ENCODE measurements at regions not wholly inside any gene's neighbourhood (a gene's known extent, or its start where the extent isn't known, plus 50 kb on each side); places are given as distances from the start of the nearest gene placed in this dataset.

DNA sequence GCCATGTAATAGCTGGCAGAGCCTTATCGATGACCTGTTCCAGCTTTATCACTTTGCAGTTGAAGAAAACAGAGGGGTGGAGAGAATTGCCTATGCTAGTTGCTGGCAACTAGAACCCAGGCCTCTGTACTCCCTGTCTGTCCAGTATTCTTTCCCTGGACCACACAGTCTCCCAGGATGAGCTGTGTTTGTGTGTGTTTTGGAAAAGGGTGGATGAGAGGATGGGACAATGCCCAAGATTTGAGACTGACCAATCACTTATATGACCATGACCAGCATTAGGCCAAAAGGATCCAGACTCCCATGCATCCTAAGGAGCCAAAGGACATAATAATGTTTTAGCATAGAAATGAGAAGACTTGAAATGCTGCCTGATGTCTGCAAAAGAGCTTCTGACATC is 102.6 kb downstream of the CD200R1L start:
- no peak overlapping the region for H3K27ac Mint-ChIP-seq
- peaks cover 12% of the 10 kb centered on the region for H3K4me1 ChIP-seq (ENCODE audit: control insufficient read depth, insufficient read depth, low read length)
- 91% methylated on average over 1 of the region's 1 CpG for WGBS (ENCODE audit: insufficient coverage)
- no peaks in the 10 kb centered on the region for H3K36me3 Mint-ChIP-seq
- no peak overlapping the region for H3K4me3 ChIP-seq (ENCODE audit: low read length)
- H3K9me3 ChIP-seq (ENCODE audit: control insufficient read depth, insufficient read depth, low read length), result no peaks in the 10 kb centered on the region
- ATAC-seq (no peak), DNase-seq (no peak)
- H3K27me3 Mint-ChIP-seq (ENCODE audit: low read depth in 2 of 2), result no peaks in the 10 kb centered on the region
- H3K4me1 Mint-ChIP-seq, result peaks cover 7% of the 10 kb centered on the region in 2 donors
- TF ChIP-seq, protein P1, sequence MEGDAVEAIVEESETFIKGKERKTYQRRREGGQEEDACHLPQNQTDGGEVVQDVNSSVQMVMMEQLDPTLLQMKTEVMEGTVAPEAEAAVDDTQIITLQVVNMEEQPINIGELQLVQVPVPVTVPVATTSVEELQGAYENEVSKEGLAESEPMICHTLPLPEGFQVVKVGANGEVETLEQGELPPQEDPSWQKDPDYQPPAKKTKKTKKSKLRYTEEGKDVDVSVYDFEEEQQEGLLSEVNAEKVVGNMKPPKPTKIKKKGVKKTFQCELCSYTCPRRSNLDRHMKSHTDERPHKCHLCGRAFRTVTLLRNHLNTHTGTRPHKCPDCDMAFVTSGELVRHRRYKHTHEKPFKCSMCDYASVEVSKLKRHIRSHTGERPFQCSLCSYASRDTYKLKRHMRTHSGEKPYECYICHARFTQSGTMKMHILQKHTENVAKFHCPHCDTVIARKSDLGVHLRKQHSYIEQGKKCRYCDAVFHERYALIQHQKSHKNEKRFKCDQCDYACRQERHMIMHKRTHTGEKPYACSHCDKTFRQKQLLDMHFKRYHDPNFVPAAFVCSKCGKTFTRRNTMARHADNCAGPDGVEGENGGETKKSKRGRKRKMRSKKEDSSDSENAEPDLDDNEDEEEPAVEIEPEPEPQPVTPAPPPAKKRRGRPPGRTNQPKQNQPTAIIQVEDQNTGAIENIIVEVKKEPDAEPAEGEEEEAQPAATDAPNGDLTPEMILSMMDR (IDR thresholded peaks at IDR 0.05), result no peak
- intact Hi-C loops (cut with micrococcal nuclease), result no loop called here
- no peak overlapping the region for H3K27ac ChIP-seq (ENCODE audit: low read length)
- H3K9me3 Mint-ChIP-seq, result no peaks in the 10 kb centered on the region
- no peaks in the 10 kb centered on the region for H3K27me3 ChIP-seq (ENCODE audit: control insufficient read depth, insufficient read depth, low read length)
- H3K36me3 ChIP-seq (ENCODE audit: control insufficient read depth, insufficient read depth, low read length), result no peaks in the 10 kb centered on the region
- H3K4me3 Mint-ChIP-seq, result no peak overlapping the region

DNA sequence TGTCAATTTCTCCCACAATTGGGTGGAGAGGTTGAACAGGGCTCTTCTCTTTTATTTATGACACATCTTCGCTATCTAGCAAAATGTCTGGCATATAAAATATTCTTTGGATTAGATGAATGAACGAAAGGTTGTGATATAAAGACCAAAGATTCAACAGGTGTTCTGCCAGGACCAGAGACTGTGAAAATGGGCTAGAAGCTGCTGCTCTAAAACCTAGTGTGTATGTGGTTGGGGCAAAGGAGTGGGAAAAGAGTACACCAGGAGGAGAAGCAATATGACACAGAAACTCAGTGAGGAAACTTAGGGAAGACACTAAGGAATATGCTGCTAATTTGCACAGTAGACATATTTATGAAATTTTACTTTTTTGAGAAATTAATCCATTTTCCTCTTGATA is 102.0 kb upstream of the CCDC80 start:
- no peak for DNase-seq
- no peaks in the 10 kb centered on the region for H3K27me3 Mint-ChIP-seq (ENCODE audit: low read depth in 2 of 2)
- no peak for ATAC-seq

DNA sequence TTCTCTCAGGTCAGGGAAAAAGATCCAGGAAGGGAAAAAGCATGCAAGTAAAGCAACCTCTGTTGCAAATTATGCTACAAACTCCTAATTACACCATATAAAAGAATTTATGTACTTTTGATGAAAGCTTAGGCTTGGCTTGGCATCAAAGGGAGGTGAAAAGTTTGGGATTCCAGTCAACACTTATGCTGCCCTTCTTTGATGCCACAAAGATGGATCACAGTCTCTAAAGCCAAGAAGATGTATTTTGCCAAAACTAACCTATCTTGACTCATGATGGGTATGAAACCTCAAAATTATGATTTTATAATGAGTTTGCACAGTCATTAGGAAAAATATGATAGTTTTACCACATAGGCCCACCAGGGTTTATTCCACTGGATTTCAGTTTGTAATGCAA is 101.0 kb upstream of the CCDC80 start:
- H3K4me1 ChIP-seq (ENCODE audit: control insufficient read depth, insufficient read depth, low read length), result peaks cover 12% of the 10 kb centered on the region
- Mint-ChIP-seq H3K27ac (no peak overlapping the region), H3K36me3 (no peaks in the 10 kb centered on the region), H3K4me1 (peaks cover 7% of the 10 kb centered on the region in 2 donors), H3K9me3 (no peaks in the 10 kb centered on the region), H3K4me3 (no peak overlapping the region), H3K27me3 (ENCODE audit: low read depth in 2 of 2) (no peaks in the 10 kb centered on the region)
- DNase-seq, result no peak
- intact Hi-C loops (cut with micrococcal nuclease), result no loop called here
- no peak for ATAC-seq
- H3K9me3 ChIP-seq (ENCODE audit: control insufficient read depth, insufficient read depth, low read length), result no peaks in the 10 kb centered on the region
- H3K27ac ChIP-seq (ENCODE audit: low read length), result no peak overlapping the region
- no peak overlapping the region for H3K4me3 ChIP-seq (ENCODE audit: low read length)
- TF ChIP-seq, protein P1 (IDR thresholded peaks at IDR 0.05), result no peak
- H3K36me3 ChIP-seq (ENCODE audit: control insufficient read depth, insufficient read depth, low read length), result no peaks in the 10 kb centered on the region
- no peaks in the 10 kb centered on the region for H3K27me3 ChIP-seq (ENCODE audit: control insufficient read depth, insufficient read depth, low read length)

More for the DNA sequence above, 102.0 kb upstream of the CCDC80 start:
- Histone ChIP-seq H3K4me3 (ENCODE audit: low read length) (no peak overlapping the region), H3K36me3 (ENCODE audit: control insufficient read depth, insufficient read depth, low read length) (no peaks in the 10 kb centered on the region), H3K27ac (ENCODE audit: low read length) (no peak overlapping the region), H3K27me3 (ENCODE audit: control insufficient read depth, insufficient read depth, low read length) (no peaks in the 10 kb centered on the region), H3K9me3 (ENCODE audit: control insufficient read depth, insufficient read depth, low read length) (no peaks in the 10 kb centered on the region), H3K4me1 (ENCODE audit: control insufficient read depth, insufficient read depth, low read length) (peaks cover 12% of the 10 kb centered on the region)
- H3K27ac Mint-ChIP-seq, result no peak overlapping the region
- TF ChIP-seq, protein P1 (IDR thresholded peaks at IDR 0.05), result no peak
- WGBS (ENCODE audit: insufficient coverage), result 98% methylated on average over 2 of the region's 2 CpGs
- H3K9me3 Mint-ChIP-seq, result no peaks in the 10 kb centered on the region
- peaks cover 7% of the 10 kb centered on the region in 2 donors for H3K4me1 Mint-ChIP-seq
- no peaks in the 10 kb centered on the region for H3K36me3 Mint-ChIP-seq
- H3K4me3 Mint-ChIP-seq, result no peak overlapping the region
- intact Hi-C loops (cut with micrococcal nuclease), result no loop called here

DNA sequence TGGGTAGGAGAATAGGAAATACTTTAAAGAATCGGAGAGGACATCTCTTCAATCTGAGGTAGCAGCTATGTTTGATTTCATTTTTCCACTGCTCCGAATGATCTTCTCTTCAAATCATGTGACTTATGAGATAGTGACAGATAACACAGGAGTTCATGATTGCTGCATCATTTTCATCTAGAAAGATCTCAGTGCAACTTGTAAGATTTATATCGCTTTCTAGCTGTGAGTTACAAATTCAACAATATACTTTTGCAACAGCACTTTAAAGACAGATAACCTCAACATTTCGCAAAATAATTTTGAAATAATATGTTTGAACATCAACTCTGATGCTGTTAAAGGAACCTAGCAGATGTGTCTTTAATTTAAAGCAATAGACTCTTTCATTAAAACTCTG is 99.9 kb upstream of the CCDC80 start:
- Histone ChIP-seq H3K4me3 (ENCODE audit: low read length) (no peak overlapping the region), H3K4me1 (ENCODE audit: control insufficient read depth, insufficient read depth, low read length) (peaks cover 12% of the 10 kb centered on the region), H3K36me3 (ENCODE audit: control insufficient read depth, insufficient read depth, low read length) (no peaks in the 10 kb centered on the region), H3K9me3 (ENCODE audit: control insufficient read depth, insufficient read depth, low read length) (no peaks in the 10 kb centered on the region), H3K27me3 (ENCODE audit: control insufficient read depth, insufficient read depth, low read length) (no peaks in the 10 kb centered on the region), H3K27ac (ENCODE audit: low read length) (peak overlapping the region; percentile 16)
- Mint-ChIP-seq H3K27me3 (ENCODE audit: low read depth in 2 of 2) (no peaks in the 10 kb centered on the region), H3K36me3 (no peaks in the 10 kb centered on the region), H3K4me1 (peaks cover 7% of the 10 kb centered on the region in 2 donors), H3K27ac (no peak overlapping the region), H3K9me3 (no peaks in the 10 kb centered on the region), H3K4me3 (no peak overlapping the region)
- ATAC-seq (peak in 1 of 3 donors; percentile 69), DNase-seq (peak in 1 of 2 donors; percentile 38)
- TF ChIP-seq, protein P1 (IDR thresholded peaks at IDR 0.05), result no peak
- 76% methylated on average over 4 of the region's 4 CpGs for WGBS (ENCODE audit: insufficient coverage)
- intact Hi-C loops (cut with micrococcal nuclease), result no loop called here

Data from natural killer cell (primary cell).